GM12873 (cell line): ENCODE measurements at regions not wholly inside any gene's neighbourhood (a gene's known extent, or its start where the extent isn't known, plus 50 kb on each side); places are given as distances from the start of the nearest gene placed in this dataset.

Experiments
- TF ChIP-seq, protein P1 (sequence below): IDR thresholded peaks from 2 replicates; pipeline ENCODE4 v1.5.1; 2012; ENCODE audit warnings: low read depth, mild to moderate bottlenecking, moderate library complexity, low read length, control low read depth; ENCODE audit not compliant: insufficient read depth; ENCODE audit errors: missing control alignments

DNA sequence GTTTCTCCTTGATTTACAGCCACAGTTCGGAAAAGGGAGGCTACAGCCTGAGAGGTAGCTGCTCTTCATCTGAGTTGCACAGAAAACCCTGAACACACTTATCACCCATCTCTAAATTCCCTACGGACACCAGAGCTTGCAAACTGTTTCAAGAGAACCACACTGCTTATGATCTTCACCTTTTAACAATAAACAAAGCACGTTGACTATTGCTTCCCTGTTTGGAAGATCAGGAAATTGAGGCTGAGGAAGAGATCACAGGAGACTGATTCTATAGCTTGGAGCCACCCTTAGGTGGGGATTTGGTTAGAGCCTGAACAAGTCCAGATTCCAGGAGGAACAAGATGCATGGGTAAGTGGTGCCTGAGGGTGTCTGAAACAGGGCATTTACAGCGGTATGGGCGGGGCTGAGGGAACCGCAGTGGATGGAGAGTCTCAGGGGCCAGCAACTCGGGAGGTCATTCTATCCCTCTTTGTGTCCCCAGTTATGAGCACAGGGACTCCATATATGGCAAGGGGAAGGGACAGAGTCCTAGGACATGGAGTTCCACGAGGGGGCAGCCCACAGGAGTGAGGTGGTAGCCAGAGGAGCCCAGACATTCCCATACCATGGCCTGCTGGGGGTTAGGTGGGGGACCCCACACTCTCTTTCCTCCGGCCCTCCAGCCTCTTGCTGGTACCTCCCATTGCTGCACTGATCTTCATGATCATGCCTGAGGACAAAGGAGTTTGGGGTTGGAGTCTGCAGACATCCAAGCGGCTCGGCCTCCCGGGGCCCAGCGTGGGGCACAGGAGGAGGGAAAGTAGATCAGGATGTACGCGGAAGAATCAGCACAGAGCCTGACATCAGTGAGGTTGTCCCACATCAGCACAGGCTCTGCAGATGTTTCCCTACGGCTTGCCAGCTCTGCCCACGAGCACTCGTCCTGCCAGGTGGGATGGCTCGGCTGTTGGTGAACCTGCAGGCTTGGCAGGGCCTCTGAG is 162.3 kb upstream of the ZNF536 start:
- TF ChIP-seq, protein P1, sequence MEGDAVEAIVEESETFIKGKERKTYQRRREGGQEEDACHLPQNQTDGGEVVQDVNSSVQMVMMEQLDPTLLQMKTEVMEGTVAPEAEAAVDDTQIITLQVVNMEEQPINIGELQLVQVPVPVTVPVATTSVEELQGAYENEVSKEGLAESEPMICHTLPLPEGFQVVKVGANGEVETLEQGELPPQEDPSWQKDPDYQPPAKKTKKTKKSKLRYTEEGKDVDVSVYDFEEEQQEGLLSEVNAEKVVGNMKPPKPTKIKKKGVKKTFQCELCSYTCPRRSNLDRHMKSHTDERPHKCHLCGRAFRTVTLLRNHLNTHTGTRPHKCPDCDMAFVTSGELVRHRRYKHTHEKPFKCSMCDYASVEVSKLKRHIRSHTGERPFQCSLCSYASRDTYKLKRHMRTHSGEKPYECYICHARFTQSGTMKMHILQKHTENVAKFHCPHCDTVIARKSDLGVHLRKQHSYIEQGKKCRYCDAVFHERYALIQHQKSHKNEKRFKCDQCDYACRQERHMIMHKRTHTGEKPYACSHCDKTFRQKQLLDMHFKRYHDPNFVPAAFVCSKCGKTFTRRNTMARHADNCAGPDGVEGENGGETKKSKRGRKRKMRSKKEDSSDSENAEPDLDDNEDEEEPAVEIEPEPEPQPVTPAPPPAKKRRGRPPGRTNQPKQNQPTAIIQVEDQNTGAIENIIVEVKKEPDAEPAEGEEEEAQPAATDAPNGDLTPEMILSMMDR = no peak

DNA sequence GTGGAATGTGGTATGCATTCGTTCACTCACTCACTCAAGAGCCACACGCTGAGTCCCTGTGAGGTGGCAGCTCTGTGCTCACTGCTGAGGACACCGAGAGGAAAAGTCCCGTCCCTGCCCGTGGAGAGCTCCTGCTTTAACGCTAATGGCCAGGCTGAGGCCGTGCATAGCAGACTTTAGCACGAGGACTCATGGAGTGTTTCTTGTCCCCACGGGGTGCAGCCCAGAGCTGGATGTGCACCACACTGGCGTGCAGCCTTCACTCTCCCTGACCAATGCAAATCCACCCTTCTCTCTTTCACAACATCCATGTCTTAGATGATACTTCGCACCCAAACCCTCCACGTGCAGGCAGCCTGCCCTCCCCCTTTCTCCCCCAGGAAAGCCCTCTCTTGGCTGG is 159.6 kb upstream of the ZNF536 start:
- TF ChIP-seq, protein P1 = no peak

DNA sequence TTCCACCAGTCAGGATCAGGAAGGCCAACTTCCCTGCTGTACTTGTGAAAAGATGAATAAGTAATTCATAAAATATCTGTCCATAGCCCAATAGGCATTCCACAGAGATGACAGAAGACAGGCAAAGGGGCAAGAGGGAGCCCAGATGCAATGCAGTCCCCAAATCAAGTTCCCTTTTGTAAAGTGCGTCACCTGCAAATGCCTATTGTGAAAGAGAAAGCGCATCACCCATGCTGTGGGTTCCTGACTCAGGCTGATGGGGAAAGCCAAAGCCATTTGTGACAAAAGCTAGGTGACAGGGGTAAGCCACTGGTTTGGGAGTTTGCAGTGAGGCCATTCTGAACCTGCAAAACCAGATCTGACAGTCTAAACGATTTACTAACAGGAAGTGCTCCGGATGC is 157.5 kb upstream of the ZNF536 start:
- TF ChIP-seq, protein P1 = no peak

DNA sequence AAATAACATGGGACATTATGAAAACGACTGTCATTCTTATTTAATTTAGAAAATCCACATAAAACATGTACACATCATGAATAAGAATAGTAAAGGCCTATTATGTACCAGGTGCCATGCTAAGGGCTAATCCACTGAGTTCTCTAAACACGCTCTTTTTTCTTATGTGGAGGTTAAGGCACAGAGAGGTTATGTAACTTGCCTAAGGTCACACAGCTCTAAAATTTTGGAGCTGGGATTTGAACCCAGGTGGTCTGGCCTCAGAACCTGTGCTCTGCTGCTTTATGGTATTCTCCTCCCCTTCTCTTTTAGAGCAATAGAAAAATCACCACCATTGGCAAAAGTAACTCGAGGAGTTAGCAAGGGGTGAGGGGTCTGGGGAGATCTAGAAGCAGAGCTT is 156.9 kb upstream of the ZNF536 start:
- TF ChIP-seq, protein P1 = no peak

DNA sequence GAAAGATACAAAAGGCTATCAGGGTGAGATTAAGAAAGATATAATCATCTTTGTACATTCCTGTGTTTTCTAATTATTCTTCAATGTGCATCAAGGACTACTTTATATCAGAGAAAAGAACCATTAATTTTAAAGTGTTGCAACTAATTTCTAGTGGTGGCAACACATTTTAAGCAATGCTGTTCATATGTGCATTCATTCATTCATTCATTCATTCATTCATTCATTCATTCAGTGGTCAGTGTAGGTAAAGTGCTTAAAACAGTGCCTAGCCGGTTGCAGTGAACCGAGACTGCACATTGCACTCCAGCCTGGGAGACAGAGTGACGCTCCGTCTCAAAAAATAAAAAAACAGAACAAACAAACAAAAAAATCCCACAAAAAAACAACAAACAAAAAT is 155.7 kb upstream of the ZNF536 start:
- TF ChIP-seq, protein P1 = no peak

GRCh38 chr19:30217461-30217860 is 154.7 kb upstream of the ZNF536 start:
- TF ChIP-seq, protein P1 = no peak

DNA sequence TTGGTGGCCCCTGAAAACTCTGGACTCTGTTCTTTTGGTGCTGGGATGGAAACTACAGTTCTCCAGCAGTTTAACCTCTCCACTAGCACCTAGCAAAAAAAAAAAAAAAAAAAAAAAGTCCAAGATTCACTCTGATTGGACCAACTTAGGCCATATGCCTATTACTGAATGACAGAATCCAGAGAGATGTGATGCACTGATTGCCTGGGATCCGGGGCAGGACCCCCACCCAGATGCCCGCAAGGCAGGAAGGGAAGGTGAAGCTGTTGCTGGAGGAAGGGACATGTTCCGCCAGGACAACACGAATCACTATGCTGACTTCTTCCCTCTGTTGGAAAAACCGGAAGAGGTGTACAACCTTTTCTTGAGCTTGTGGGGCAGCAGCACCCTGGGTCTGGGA is 152.5 kb upstream of the ZNF536 start:
- TF ChIP-seq, protein P1 = no peak
